ENCODE measurements at regions not wholly inside any gene's neighbourhood (a gene's known extent, or its start where the extent isn't known, plus 50 kb on each side); places are given as distances from the start of the nearest gene placed in this dataset.

GRCh38 chr17:79242393-79242792 is 167.8 kb downstream of the ENGASE start:
- DNase-seq, result no peak

- DNase-seq, result no peak
Measured at GRCh38 chr17:79241616-79242015, 167.0 kb downstream of the ENGASE start.

DNA sequence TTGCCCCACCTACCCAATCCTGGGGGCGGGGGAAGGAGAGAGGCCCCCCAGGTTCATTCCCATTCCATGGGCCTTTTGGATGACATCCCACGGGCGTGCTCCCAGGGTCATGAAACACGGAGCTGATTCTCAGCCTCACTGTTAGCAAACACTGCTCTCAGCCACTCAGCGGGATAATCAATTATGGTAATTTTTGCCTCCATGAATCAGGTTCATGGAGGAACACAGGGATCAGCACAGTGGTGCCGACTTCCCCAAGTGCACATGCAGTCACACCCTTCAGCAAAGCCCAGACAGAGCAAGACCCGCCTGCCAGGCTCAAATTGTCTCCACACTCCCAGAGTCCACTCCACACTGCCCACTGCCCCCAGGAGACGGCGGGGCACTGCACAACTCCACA is 164.6 kb downstream of the ENGASE start:
- DNase-seq, result no peak

DNA sequence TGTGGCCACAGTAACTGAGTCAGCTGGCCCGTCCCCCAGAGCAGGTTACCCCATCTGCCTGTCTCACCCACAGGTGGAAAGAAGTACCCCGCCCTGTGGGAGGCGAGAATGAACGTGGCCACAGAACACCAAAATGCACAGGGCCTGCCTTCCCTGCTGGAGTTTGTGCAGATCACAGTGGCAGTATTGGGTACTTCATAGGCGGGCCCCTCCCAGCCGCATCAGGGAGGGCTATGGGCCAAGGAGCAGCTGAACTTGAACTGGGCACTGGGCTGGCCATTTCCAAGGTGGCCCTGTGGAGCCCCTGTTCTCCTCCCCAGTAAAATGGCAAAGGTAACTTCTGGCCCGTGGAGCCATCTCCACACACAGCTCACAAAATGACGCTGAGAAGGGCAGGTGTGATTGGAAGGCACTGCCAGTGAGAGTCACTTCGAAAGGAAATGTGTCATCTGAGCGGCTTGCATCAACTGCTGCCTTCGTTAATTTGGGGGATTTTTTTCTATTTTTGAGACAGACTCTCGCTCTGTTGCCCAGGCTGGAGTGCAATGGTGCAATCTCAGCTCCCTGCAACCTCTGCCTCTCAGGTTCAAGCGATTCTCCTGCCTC is 162.9 kb downstream of the ENGASE start:
- no peak for DNase-seq

GRCh38 chr17:79235808-79236207 is 161.2 kb downstream of the ENGASE start:
- no peak for DNase-seq

- no peak for DNase-seq
Measured at GRCh38 chr17:79233916-79234551, 159.4 kb downstream of the ENGASE start.

- DNase-seq, result no peak
Measured at GRCh38 chr17:79232957-79233356, 158.3 kb downstream of the ENGASE start.

DNA sequence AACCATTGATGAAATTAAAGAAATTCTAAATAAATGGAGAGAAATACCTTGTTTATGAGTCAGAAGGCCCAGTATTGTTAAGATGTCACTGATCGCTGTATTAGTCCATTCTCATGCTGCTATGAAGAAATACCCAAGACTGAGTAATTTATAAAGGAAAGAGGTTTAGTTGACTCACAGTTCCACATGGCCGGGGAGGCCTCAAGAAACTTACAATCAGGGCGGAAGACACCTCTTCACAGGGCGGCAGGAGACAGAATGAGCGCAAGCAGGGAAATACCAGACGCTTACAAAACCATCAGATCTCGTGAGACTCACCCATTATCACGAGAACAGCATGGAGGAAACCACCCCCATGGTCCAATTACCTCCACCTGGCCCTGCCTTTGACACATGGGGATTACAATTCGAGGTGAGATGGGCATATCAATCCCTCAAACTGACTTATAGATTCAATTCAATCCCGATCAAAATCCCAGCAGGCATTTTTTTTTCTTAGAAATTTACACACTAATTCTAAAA is 157.2 kb downstream of the ENGASE start:
- no peak for DNase-seq

DNA sequence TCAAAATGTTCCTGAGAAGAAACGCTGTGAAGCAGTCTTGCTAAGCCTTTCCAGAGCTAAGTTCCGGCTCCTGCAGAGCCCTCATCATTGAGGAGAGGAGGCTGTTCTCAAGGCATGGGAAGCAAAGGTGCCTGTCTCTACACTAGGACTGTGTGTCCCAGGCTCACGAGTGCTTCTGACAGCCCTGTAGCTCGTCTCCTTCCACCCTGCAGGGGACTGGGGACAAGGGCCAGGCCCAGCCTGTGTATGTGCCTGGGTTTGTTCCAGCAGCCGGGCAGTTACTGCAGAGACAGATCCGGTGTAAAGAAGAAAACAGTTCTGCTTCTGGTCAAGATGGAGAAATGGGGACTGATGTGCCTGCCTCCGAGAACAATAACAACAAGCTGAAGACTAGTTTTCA is 156.0 kb downstream of the ENGASE start:
- peak in 1 of 14 donors; percentile 86 for DNase-seq

- DNase-seq, result no peak
Measured at GRCh38 chr17:79226037-79226436, 151.4 kb downstream of the ENGASE start.

DNA sequence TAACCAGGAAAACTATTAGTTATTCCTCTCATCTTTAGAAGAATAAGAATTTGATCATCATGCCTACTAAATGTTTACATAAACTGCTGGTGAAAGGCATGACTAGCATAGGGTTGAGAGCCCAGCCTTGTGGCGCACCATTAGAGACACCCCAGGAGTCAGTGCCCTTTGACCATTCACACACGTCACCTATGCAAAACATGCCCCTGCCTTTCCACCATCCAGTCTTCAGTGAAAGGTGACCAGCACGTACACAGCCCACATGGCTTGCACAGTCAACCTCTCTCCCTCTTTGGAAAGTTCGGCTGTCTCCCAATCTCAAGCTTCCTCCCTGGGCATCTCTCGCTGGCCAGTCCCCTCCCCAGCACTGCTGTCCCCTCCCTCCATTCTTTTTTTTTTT is 150.3 kb downstream of the ENGASE start:
- no peak for DNase-seq

DNA sequence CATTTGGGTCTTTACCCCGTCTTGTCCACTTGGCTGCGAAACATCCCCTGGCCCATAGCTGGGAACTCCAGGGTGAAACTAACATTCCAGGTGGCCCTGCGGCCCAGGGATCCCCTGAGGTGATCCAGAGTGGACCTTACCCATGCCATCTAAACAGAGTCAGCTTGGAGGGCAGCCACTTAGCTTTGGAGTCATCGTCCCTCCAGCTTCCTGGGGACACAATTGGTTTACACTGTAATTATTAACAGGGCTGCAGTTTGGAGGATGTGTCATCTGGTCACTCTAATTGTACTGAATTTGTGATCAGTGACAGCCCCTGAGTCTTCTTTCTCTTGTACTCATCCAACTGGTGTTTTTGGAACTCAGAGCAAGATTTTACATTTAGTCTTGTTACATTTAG is 149.9 kb downstream of the ENGASE start:
- no peak for DNase-seq

DNA sequence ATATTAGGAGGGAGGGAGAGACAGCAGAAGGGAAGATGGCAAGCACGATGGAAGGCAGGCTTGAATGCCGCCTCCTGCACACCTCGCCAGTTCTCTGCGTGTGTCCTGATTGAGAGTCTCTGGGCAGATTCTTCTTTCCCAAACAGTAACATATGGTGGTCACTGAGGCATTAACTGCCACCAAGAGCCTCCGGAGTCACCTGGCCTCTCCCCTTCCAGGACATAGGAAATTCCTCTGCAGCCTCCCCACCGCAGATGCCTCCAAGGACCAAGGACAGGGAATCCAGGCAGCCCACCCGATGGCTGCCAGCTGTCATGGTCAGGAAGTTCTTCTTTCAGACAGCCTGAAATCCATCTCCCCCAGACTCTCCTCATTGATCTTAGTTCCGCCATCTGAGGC is 149.3 kb downstream of the ENGASE start:
- peak in 2 of 14 donors; percentile 29 to 94 for DNase-seq

DNA sequence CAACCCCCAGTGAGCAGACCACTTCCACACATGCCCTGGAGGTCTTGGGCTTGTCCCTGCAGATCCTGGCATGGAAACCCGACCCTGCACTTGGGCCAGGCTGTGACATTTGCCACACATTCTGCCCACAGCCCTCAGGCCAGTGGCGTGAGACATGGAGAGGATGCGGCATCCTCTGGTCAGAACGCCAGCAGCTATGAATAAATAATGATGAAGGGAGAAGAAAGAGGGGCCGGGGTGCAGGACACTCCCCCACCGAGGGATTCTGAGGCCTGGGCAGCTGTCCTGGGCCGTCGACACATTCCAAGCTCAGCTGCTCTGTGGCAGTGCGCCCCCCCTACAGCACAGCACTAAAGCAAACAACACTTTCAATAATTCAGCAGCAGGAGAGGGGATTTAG is 148.8 kb downstream of the ENGASE start:
- no peak for DNase-seq

- no peak for DNase-seq
Measured at GRCh38 chr17:79221597-79221996, 147.0 kb downstream of the ENGASE start.

GRCh38 chr17:79220713-79221291 is 146.2 kb downstream of the ENGASE start:
- no peak for DNase-seq

DNA sequence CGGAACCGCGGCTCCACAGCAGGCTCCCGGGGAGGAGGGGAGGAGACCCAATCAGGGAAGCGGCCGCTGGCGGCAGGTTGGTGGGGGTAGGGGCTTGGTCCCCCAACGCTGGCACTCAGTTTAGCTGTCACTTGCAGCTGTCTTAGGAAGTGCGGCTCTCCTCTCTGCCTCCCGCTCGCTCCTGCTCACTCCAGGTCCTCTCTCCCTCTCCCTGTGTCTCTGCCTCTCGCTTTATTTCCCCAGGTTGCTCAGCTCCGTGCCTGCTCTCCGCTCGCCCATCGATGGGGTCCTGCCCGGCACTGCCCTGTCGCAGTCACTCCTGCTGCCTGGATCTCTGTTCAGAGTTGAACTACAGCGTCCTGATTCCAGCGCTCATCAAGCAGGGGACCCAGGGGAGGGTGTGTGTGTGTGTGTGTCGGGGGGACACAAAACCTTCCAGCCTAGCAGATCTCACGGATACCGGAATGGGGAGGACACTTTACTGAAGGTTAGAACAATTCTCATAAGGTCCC is 145.6 kb downstream of the ENGASE start:
- no peak for DNase-seq

- DNase-seq, result no peak
Measured at GRCh38 chr17:79219208-79219935, 144.7 kb downstream of the ENGASE start.

- DNase-seq, result no peak
Measured at GRCh38 chr17:79218825-79219200, 144.2 kb downstream of the ENGASE start.

- DNase-seq, result no peak
Measured at GRCh38 chr17:79218175-79218824, 143.7 kb downstream of the ENGASE start.

GRCh38 chr17:79217473-79218135 is 143.0 kb downstream of the ENGASE start:
- DNase-seq, result no peak

- DNase-seq, result no peak
Measured at GRCh38 chr17:79216826-79217225, 142.2 kb downstream of the ENGASE start.
